HEK293 (cell line): ENCODE measurements at regions not wholly inside any gene's neighbourhood (a gene's known extent, or its start where the extent isn't known, plus 50 kb on each side); places are given as distances from the start of the nearest gene placed in this dataset.

Experiments used
- CTCF ChIA-PET: fragments of 350-600 bp; formaldehyde crosslinking; extraction: SDS; loops from one replicate; lab custom pipeline; 2021; ENCODE audit warnings: antibody characterized with exemption; lab: Yijun Ruan, JAX
- POLR2A ChIA-PET: fragments of 300-600 bp; formaldehyde crosslinking; extraction: SDS; loops from one replicate; lab custom pipeline; 2020; ENCODE audit warnings: antibody characterized with exemption, inconsistent platforms; lab: Yijun Ruan, JAX
- H3K27ac ChIP-seq: fragments of 200-500 bp; sonication (Bioruptor generic); 2 replicates; pipeline ENCODE4 v1.5.1; 2014; ENCODE audit warnings: low read depth, low read length, control low read depth, inconsistent platforms; ENCODE audit errors: extremely low read depth
- H3K36me3 ChIP-seq, 2 experiments: fragments of 200-500 bp in 1 of 2; sonication (Bioruptor generic) in 1 of 2; 1 replicate in 1 of 2; 2 replicates in 1 of 2; pipeline ENCODE4 v1.5.1; 2014 to 2017; ENCODE audit warnings: inconsistent platforms in 2 of 2, low read length in 2 of 2; ENCODE audit not compliant: control insufficient read depth in 2 of 2, insufficient read depth in 1 of 2
- H3K4me1 ChIP-seq: fragments of 200-500 bp; sonication (Bioruptor generic); 2 replicates; pipeline ENCODE4 v1.5.1; 2014; ENCODE audit warnings: mild to moderate bottlenecking, low read length, inconsistent platforms; ENCODE audit not compliant: control insufficient read depth, insufficient read depth
- H3K4me3 ChIP-seq: 2 replicates; pipeline ENCODE4 v1.5.1; 2011; ENCODE audit warnings: low read depth, mild to moderate bottlenecking, control low read depth, low read length, moderate library complexity
- H3K9me3 ChIP-seq: fragments of 200-500 bp; sonication (Bioruptor generic); 2 replicates; pipeline ENCODE4 v1.5.1; 2014; ENCODE audit warnings: low read depth, low read length, inconsistent platforms; ENCODE audit not compliant: control insufficient read depth, insufficient read depth
- KLF16 ChIP-seq: fragments of 450-650 bp; formaldehyde crosslinking; IDR thresholded peaks from 2 replicates; pipeline ENCODE4 v1.5.1; 2017; ENCODE audit warnings: missing biosample characterization, missing genetic modification characterization
- PATZ1 ChIP-seq: fragments of 450-650 bp; formaldehyde crosslinking; IDR thresholded peaks from 2 replicates; pipeline ENCODE4 v1.5.1; 2016; ENCODE audit warnings: missing biosample characterization, missing genetic modification characterization
- SALL2 ChIP-seq: fragments of 450-650 bp; formaldehyde crosslinking; IDR thresholded peaks from 2 replicates; pipeline ENCODE4 v1.5.0; 2017; ENCODE audit warnings: missing biosample characterization, mild to moderate bottlenecking, missing genetic modification characterization, borderline replicate concordance
- SP3 ChIP-seq: fragments of 450-650 bp; formaldehyde crosslinking; IDR thresholded peaks from 2 replicates; pipeline ENCODE4 v1.5.1; 2016; ENCODE audit warnings: missing biosample characterization, missing genetic modification characterization
- ZBTB6 ChIP-seq: fragments of 450-650 bp; formaldehyde crosslinking; IDR thresholded peaks from 2 replicates; pipeline ENCODE4 v1.5.1; 2017; ENCODE audit warnings: missing biosample characterization, missing genetic modification characterization
- ZNF184 ChIP-seq: fragments of 450-650 bp; IDR thresholded peaks from 2 replicates; pipeline ENCODE4 v1.5.1; 2018; ENCODE audit warnings: missing biosample characterization, mild to moderate bottlenecking, missing genetic modification characterization
- ZNF26 ChIP-seq: fragments of 450-650 bp; formaldehyde crosslinking; IDR thresholded peaks from 2 replicates; pipeline ENCODE4 v1.5.1; 2016; ENCODE audit warnings: missing biosample characterization, missing genetic modification characterization
- ZNF324 ChIP-seq: fragments of 450-650 bp; formaldehyde crosslinking; IDR thresholded peaks from 2 replicates; pipeline ENCODE4 v1.5.1; 2016; ENCODE audit warnings: missing biosample characterization, missing genetic modification characterization
- ZNF521 ChIP-seq: fragments of 450-650 bp; formaldehyde crosslinking; IDR thresholded peaks from 2 replicates; pipeline ENCODE4 v1.5.1; 2017; ENCODE audit warnings: missing biosample characterization, mild to moderate bottlenecking, missing genetic modification characterization
- ZNF544 ChIP-seq: fragments of 450-650 bp; formaldehyde crosslinking; IDR thresholded peaks from 2 replicates; pipeline ENCODE4 v1.5.0; 2017; ENCODE audit warnings: missing biosample characterization, missing genetic modification characterization
- ZNF660 ChIP-seq: fragments of 450-650 bp; IDR thresholded peaks from 2 replicates; pipeline ENCODE4 v1.5.1; 2018; ENCODE audit warnings: missing biosample characterization, mild to moderate bottlenecking, missing genetic modification characterization
- ZNF830 ChIP-seq: fragments of 450-650 bp; IDR thresholded peaks from 2 replicates; pipeline ENCODE4 v1.5.0; 2018; ENCODE audit warnings: missing biosample characterization, missing genetic modification characterization, low read depth, mild to moderate bottlenecking, moderate library complexity
- ZSCAN16 ChIP-seq: fragments of 450-650 bp; formaldehyde crosslinking; IDR thresholded peaks from 2 replicates; pipeline ENCODE4 v1.5.1; 2016; ENCODE audit warnings: missing biosample characterization, missing genetic modification characterization
- ZSCAN30 ChIP-seq: fragments of 450-650 bp; IDR thresholded peaks from 2 replicates; pipeline ENCODE4 v1.5.1; 2018; ENCODE audit warnings: missing biosample characterization, mild to moderate bottlenecking, missing genetic modification characterization, moderate library complexity
- ZXDB ChIP-seq: fragments of 450-650 bp; formaldehyde crosslinking; IDR thresholded peaks from 2 replicates; pipeline ENCODE4 v1.5.1; 2016; ENCODE audit warnings: missing biosample characterization, missing genetic modification characterization
- TF ChIP-seq, protein P1 (sequence below): fragments of 450-650 bp; formaldehyde crosslinking; IDR thresholded peaks from 2 replicates; pipeline ENCODE4 v1.5.1; 2016; ENCODE audit warnings: missing biosample characterization, missing genetic modification characterization

GRCh38 chr4:73345399-73345975, 58.6 kb upstream of the ALB start:
- no peaks in the 10 kb centered on the region for H3K9me3 ChIP-seq
- TF ChIP-seq ZSCAN30 (tag by site-specific recombination), result no peak
- CTCF ChIA-PET, result interaction anchor here (0.6 to 1.3 kb wide), 3 partner anchors 17 to 841 kb away, joined by 3 to 7 read pairs (median 5); no protein-coding TSS in a partner anchor
- POLR2A ChIA-PET, result no interaction called here
- H3K36me3 ChIP-seq, result no peaks in the 10 kb centered on the region
- H3K27ac ChIP-seq, result no peak overlapping the region
- no peaks in the 10 kb centered on the region; the same call in 1 of the 2 replicates for H3K4me1 ChIP-seq
- no peak overlapping the region for H3K4me3 ChIP-seq

DNA sequence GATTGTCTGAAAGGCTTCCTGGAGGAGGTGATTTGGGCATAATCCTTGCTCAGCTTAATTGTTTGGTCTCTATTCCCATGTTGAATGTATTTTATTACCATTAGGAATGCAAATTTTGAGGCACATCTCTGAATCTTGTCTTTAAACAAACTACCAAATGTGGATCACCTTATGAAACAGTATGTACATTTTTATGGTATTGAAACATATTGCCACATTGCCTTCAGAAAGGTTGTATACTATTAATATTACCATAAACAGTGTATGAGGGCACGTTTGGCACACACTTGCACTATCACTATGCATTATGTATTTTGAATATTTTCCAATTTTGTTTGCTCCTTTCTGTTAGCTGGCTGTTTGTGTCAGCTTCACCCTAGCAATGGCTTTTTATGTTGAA, 60.0 kb upstream of the ALB start:
- no peak for TF ChIP-seq KLF16 (tag by site-specific recombination)
- TF ChIP-seq SALL2 (tag by site-specific recombination), result no peak
- TF ChIP-seq ZNF324, result no peak
- no peak for TF ChIP-seq PATZ1 (tag by site-specific recombination)
- no peak for TF ChIP-seq ZNF660 (tag by site-specific recombination)
- TF ChIP-seq ZNF521, result no peak
- TF ChIP-seq ZNF830 (tag by site-specific recombination), result no peak
- TF ChIP-seq ZSCAN16 (tag by site-specific recombination), result no peak
- no peak for TF ChIP-seq ZNF26 (tag by site-specific recombination)
- TF ChIP-seq ZNF544, result no peak
- no peak for TF ChIP-seq ZBTB6 (tag by site-specific recombination)
- no peak for TF ChIP-seq SP3 (tag by site-specific recombination)
- Histone ChIP-seq H3K4me1 (no peaks in the 10 kb centered on the region; the same call in 1 of the 2 replicates), H3K27ac (no peak overlapping the region), H3K36me3 (no peaks in the 10 kb centered on the region), H3K9me3 (no peaks in the 10 kb centered on the region), H3K4me3 (no peak overlapping the region)
- CTCF ChIA-PET, result interaction anchor here (1.1 to 1.6 kb wide), 2 partner anchors 309 to 310 kb away, joined by 4 to 5 read pairs; no protein-coding TSS in a partner anchor
- POLR2A ChIA-PET, result no interaction called here

- ChIA-PET CTCF (interaction anchor here (0.6 to 1.6 kb wide), 2 partner anchors 311 to 564 kb away, joined by 3 to 4 read pairs; no protein-coding TSS in a partner anchor), POLR2A (no interaction called here)
- Histone ChIP-seq H3K9me3 (no peaks in the 10 kb centered on the region), H3K4me1 (no peaks in the 10 kb centered on the region; the same call in 1 of the 2 replicates), H3K27ac (no peak overlapping the region), H3K36me3 (no peaks in the 10 kb centered on the region), H3K4me3 (no peak overlapping the region)
- TF ChIP-seq ZNF184 (tag by site-specific recombination) (no peak), ZXDB (tag by site-specific recombination) (no peak)
- TF ChIP-seq, protein P1, sequence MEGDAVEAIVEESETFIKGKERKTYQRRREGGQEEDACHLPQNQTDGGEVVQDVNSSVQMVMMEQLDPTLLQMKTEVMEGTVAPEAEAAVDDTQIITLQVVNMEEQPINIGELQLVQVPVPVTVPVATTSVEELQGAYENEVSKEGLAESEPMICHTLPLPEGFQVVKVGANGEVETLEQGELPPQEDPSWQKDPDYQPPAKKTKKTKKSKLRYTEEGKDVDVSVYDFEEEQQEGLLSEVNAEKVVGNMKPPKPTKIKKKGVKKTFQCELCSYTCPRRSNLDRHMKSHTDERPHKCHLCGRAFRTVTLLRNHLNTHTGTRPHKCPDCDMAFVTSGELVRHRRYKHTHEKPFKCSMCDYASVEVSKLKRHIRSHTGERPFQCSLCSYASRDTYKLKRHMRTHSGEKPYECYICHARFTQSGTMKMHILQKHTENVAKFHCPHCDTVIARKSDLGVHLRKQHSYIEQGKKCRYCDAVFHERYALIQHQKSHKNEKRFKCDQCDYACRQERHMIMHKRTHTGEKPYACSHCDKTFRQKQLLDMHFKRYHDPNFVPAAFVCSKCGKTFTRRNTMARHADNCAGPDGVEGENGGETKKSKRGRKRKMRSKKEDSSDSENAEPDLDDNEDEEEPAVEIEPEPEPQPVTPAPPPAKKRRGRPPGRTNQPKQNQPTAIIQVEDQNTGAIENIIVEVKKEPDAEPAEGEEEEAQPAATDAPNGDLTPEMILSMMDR (tag by site-specific recombination), result no peak
Observed at GRCh38 chr4:73343432-73343831, 60.7 kb upstream of the ALB start.
